Inflammatory macrophage (primary cell): ENCODE measurements at regions not wholly inside any gene's neighbourhood (a gene's known extent, or its start where the extent isn't known, plus 50 kb on each side); places are given as distances from the start of the nearest gene placed in this dataset.
"Not testable (repeated sequence)": the region's sequence is repeated elsewhere in the genome, so short reads cannot be mapped to it uniquely, and the experiment has no call there.

Source experiments
- DNase-seq, 2 donors: peaks; one replicate each; pipeline ENCODE4 v3.0.0-alpha.2; 2020 to 2022

DNA sequence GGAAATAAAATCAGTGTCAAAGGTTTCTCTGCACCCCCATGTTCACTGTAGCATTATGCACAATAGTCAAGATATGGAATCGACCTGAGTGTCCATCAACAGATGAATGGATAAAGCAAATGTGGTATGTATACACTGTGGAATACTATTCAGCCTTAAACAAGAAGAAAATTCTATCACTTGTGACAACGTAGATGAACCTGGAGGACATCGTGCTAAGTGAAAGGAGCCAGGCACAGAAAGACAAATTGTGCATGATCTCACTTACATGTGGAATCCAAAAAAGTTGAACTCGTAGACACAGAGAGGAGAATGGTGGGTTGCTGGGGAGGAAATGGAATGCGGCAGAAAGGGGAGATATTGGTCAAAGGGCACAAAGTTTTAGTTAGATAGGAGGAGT is 136.3 kb upstream of the ESR1 start:
- no peak for DNase-seq

DNA sequence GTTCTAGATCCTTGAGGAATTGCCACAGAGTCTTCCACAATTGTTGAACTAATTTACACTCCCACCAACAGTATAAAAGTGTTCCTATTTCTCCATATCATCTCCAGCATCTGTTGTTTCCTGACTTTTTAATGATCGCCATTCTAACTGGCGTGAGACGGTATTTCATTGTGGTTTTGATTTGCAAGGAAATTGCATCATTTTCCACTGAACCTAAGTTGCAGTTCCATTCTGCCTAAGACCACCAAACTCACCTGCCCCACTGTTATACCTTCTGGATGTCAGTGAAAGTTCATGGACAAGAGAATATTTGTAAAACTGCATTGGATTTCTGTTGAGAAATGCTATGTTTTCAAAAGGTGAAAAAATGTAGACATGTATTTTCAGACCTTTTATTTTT is 132.9 kb upstream of the ESR1 start:
- DNase-seq: no peak

DNA sequence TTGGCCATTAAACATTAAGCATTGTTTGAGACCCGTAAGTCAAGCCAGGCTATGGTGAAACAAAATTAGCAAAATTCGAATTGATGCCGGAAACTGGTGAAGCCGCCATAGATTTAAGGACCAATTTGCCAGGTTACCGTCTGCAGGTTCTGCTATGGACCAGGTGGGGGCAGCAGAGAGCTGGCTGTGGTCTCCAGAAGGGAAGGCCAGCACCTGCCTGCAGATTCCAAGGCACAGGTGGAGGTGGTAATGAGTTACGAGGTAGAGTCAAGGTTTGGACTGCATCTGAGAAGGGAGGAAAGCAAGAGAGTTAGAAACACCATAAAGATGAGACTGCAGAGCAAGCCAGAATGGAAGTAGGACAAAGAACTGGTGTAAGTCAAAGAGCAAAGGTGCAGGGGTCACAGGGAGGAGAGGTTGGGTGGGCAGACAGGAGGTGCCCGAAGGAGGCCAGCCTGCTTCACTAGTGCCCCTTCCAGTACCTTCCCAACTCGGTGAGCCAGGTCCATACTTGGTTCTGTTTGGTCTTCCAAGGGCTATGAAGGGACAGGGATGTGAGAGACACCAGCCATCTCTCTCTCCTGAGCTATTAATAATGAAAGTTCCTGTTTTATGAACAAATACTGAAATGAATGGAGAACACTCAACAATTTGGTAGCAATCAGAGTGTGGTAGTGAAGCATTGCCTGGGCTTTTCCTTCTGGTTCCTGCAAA is 131.6 kb upstream of the ESR1 start:
- DNase-seq: peak; percentile 23 to 31

DNA sequence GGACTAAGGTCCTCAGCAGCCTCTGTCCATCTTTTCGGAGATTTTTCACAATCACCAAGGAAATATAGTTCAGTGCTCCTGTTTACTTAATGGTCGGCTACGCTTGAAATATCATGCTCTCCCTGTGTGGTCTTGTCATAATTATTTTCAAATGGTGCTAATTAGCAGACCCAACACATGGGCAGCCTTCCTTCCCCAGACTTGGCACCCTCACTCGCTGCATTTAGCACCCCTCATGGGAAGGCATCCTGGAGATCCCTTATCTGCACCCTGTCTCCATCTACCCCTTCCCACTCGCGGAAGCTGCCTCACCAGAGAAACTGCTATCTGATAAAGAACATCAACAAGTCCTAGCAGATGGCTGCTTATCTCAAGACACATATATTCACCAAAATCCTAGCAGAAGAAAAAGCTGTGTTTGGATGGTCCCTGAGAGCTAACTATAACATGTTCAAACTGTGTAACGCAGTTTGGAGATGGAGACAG is 131.0 kb upstream of the ESR1 start:
- no peak for DNase-seq

DNA sequence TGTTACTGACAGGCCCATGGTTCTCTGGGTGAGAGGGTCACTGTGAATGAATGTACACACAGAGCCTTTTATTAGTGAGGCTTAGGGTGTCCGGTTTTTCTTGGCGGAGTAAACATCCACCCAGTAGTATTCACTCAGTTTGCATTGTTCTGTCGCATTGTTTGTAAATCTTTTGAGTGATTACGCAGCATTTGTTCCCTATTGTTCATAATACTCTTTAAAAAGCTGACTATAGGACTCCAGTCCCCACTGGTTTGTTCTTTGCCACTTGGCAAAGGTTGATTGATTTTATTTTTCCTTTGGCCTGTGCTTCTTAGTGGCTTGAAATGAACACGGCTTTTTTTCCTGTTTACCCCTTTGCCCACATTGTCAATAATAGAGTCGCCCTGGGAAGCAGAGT is 130.1 kb upstream of the ESR1 start:
- no peak for DNase-seq

DNA sequence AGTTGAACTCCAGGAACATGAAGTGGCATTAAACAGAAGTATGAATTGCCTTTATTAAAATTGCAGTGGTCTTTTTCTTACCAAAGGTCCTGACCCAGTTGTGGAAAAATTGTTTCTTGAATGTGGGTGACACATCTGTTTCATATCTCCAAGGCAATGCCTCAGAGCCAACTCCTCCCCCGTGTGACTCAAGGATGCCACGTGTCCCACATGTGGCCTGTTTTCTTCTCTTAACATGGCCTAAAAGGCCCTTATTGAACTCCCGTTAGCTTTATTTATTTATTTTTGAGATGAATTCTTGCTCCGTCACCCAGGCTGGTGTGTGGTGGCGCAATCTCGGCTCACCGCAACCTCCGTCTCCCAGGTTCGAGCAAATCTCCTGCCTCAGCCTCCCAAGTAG is 128.4 kb upstream of the ESR1 start:
- no peak for DNase-seq

DNA sequence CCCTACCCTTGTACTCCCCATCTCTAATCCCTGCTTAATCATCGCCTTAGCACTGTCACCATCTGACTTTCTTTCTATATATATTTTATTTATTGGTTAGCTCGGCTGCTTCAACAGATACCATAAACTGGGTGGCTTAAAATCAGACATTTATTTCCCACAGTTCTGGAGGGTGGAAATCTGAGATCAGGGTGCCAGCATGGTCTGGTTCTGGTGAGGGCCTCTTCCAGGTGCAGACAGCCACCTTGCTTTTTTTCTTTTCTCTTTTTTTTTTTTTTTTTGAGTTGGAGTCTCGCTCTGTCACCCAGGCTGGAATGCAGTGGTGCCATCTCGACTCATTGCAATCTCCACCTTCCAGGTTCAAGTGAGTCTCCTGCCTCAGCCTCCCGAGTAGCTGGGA is 127.5 kb upstream of the ESR1 start:
- no peak for DNase-seq

DNA sequence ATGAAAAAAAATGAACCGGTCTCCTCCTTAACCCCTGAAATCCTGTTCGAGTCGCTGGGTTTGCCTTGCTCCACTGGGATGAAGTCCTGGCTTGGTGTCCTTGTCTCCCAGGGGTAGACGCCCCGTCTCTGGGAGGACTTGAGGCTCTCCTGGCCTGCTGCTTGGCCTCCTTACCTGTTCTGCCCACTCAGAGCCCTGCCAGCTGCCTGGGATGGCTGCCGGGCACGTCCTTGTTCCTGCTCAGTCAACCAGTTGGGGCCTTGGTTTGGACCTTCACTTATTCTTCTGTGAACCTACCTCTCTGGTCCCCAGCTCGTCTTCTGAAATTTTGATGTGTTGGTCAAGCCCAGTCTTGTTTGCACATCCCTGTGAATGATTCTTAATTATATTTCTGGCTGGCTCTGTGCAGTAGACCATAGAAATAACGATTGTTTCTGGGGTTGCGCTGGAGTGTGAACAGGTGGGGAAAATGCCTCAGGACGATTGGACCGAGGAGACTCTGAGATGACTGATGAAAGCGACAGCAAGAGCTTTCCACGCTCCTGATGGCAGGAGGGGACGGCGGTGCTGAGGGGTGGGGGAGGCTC is 126.5 kb upstream of the ESR1 start:
- DNase-seq: no peak

DNA sequence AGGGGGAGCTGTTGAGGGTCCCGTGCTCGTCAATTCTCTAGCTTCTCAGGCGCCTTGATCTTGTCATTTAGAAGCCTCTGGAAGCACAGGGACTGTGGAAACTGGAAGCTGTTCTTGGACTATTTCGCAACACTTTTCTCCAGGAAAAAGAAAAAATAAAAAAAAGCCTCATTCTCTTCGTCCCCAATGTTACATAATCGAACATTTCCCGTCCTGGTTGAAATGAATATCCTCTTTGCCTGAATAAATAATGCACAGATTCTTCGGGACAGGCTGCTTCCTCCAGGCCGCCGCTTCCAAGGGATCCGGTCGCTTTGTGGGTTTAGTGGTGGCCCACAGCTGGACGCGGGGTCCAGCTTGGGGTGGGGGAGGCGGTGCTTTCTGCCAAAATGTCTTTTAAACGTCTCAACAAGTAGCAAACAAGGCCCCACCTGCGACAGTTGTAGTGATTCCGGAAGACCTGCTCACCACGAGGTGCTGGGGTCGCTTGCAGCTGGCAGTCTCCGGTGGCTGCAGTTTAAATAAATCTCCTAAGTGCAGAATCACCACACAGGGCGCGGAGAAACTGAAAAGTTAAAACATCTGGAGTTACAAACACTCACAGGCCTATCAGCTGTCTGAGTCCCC is 125.9 kb upstream of the ESR1 start:
- DNase-seq: peak in 1 of 2 donors; percentile 28

DNA sequence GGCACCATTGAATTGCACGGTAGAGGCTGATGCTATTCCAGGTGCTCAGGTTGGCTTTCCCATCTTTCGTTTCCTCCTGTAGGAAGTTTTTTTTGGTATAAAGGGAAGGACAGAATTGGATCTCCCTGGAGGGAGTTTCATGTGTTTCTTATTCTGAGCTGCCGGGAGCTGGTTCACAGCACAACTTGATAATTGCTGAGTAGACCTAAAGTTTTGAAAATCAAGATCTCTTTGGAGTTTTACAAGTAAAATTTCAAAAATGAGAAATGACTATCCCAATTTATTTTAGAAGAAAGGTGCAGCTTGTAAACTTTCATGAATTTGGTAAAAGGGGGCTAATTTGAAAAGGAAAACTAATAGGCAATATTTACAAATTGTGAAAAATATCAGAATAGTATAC is 125.2 kb upstream of the ESR1 start:
- DNase-seq: no peak

DNA sequence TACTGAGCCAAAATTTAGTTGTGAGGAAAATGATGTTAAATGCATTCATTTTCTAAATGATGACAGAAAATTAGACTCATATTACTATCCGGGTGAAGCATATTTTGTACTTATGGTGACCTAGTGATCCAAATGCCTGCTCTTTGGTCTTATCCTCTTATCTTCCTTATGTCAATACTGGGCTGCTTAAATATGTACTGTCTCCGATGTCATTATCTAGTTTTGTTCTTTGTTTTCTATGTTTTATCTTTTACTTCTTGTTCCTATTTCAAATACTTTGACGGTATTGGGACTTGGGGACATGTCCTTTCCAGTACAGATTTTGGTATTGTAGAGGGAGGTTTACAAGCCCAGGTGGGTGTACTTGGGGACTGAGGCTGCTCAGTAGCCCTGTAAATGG is 124.6 kb upstream of the ESR1 start:
- no peak for DNase-seq

DNA sequence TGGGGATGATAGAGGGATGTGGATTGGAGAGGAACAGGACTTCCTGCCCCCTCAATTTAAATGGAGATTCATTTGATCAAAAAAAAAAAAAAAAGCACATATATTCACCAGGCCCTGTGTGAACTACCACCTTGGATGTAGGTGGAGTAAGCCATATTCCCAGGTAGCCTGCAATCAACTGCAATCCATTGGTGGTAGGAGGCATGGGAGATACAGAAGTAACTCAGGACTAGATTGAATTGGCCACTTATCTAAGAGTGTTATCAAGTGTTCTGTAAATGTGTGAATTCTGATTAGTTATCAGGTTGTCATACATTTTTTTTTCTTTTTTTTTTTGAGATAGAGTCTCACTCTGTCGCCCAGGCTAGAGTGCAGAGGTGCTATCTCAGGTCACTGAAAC is 124.1 kb upstream of the ESR1 start:
- no peak for DNase-seq

DNA sequence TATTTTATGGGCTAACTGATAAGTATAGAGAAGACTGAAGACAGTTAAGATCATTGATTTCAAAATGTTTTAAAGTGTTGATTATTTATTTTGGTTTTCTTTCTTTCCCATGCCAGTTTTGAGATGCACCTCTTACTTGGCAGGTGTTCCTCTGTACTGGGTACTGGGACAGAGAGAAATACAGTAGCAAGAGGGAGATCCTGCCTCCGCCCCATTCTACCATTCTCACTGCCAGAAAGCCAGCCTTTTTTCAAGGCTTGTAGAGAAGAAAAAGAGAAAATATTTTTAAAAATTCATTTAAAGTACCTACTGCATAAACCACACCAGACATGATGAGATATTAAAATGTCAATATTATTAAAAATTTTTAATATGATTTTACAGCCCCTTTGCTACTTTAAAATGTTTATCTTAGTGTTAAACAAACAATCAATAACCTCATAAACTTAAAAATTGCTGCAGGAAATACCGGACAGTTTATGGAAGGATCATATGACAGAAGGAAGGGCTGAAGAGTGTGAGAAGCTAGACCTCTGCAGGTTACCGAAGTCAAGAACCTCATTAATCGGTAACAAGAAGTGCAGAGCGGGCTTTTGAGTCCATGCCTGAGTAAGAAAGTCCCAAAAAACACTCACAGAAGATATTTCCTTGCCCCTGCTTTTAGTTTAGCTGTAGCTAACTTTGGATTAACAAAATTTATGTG is 117.8 kb upstream of the ESR1 start:
- DNase-seq: no peak

DNA sequence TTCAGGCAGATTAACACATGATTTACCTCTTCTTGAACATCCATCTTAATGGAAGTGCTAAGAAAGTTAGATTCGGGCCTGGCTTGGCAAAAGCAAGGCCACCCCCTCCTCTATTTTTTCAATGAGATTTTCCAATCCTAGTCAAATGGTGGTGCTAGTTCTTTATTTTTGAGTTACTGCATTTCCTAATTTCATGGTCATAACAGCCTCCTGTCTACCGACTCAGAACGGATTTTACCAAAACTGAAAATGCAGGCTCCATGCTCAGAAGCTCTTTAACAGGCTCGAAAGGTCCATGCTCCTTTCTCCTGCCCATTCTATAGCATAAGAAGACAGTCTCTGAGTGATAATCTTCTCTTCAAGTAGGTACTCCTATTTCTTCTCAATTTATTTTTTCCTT is 117.2 kb upstream of the ESR1 start:
- DNase-seq: peak; percentile 77 to 79

DNA sequence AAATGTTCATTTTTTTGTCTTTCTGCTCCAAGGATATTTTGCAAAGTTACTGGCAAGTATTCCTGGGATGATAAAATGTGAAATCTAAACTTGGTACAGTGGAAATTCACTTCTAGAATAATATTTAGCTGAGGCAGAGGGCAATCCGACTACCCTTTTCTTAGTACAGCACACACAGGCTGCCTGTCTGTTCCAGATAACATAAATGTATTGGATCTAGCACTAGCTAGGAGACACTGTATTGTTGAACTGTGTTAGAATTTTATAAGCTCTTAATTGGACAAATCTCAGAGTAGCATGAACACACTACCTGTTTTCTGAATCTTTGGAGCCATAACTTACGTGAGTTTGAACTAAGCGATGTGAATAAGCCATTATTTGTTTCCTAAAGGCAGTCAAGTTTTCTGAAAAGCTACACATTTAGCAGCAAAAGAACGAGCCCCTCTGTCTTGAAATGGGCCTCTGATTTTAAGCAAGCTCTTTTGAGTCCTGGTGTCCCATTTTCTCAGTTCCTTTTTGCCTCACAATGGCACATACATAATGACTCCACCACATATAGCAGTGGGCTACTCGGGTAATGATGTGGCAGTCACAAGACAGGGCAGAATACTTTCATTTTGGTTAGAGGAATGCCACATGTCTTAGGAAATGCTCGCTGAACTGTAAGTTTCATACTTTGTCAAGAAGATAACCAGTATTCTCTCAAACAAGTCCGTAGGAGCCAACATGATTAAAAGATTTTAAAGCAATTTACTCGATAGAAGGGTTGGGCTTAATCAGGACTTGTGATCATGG is 116.5 kb upstream of the ESR1 start:
- peak; percentile 86 to 89 for DNase-seq

DNA sequence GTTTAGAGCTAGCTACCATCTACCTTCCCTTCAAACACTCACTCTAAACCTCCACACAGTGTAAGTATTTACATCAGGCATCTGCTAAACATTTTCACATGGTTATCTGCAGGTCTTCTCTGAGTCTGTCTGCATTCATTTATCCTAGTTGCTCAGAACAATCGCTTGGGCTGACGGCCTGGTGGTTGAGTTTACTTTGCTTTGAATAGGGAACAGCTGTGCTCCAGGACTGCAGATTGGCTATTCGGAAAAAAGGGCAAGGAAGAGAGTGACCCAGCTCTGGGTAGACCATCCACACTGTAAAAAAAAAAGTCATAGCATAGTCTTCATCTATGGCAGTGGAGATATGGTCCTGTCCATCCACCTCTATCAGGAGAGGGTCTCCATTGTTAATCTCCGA is 115.3 kb upstream of the ESR1 start:
- DNase-seq: no peak

DNA sequence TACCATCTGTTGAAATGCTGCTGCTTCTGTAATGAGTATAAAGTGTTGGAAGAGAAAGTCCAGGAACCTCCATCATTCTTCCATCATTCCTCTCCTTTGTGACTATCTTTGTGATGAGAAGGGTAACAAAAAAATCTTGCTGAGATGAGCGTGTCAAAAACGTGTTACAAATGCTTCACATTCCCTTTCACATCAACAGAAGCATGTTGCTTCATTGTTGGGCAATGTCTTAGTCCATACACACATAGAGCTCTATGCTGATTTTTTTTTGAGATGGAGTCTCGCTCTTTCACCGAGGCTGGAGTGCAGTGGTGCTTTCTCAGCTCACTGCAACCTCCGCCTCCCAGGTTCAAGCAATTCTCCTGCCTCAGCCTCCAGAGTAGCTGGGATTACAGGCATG is 114.1 kb upstream of the ESR1 start:
- DNase-seq: no peak

DNA sequence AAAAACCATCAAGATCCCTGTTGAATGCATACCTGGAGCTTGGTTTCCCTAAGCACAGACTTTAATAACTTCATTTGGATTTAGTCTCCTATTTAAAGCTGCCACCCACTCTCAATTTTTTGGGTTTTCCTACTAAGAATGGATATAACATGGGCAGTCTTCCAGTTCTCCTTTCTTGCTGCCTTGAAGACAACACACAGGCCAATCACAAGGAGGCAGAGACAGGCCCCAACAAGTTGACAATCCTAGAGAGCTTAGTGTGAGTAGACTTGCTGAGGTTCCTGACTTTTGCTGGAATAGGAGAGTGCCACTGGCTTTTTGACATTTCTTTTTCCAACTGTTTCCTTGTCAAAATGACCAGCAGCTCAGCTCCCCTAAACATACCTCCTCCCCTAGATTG is 112.3 kb upstream of the ESR1 start:
- no peak for DNase-seq

DNA sequence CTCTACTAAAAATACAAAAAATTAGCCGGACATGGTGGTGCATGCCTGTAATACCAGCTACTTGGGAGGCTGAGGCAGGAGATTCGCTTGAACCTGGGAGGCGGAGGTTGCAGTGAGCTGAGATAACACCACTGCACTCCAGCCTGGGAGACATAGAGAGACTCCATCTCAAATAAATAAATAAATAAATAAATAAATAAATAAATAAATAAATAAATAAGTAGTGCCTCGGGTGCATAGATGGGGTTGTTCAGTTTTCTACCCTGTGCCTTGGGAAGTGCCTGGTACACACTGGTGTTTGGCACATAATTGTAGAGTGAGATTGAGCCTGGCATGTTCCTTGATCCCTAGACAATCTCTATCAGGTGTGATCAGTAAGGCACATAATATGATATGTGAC is 111.2 kb upstream of the ESR1 start:
- not testable (repeated sequence) for DNase-seq

DNA sequence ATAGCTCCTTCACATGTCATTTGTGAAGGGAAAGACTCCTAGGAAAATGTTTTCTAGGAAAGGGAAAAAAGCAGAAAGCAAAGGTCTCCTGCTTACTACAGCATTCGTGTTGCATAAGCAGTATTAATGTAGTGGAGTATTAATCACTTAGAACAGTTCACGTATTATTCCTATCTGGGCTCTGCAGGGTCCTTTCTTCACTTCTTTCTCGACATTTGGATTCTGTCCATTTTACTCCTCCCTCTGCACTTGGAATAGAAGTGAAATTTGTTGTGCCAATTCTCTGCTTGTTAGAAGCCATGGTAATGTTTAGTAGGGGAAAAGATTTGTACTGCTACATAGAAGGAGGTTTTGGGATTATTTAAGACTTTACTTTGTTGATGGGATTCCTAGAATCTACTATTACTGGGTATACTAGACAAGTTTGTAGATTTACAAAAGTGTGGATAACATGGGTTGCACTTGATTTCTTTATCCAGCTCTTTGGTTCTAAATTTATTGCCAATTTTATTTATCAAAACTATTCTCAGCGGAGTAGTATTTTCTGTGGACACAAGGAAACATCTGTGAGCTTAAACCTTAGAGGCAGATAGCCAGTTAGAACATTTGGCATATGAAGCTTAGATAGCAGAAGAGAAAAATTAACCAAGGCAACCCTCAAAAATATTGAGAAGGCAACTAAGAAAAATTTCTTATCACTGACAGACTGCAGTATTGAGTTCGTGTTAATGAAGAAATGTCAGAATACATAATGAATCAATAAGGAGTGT is 108.4 kb upstream of the ESR1 start:
- no peak for DNase-seq

DNA sequence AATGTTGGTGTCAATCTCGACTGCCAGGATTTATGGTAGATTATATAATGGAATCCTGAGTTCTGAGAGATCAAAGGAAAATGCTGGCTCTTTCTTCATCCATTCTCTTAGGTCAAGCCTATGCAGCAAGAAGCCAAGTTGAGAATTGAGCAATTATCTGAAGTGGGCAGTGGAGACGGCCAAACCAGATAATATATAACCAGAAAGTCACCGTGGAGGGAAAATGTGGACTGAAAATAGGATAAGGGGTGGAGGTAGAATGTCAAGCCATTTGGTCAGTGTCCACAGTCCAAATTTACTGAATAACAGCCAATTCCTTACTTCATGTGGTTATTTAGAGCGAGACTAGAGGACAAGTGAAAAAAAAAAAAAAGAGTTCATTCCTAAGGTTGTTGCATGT is 107.8 kb upstream of the ESR1 start:
- DNase-seq: no peak
